ENCODE measurements at regions not wholly inside any gene's neighbourhood (a gene's known extent, or its start where the extent isn't known, plus 50 kb on each side); places are given as distances from the start of the nearest gene placed in this dataset.

DNA sequence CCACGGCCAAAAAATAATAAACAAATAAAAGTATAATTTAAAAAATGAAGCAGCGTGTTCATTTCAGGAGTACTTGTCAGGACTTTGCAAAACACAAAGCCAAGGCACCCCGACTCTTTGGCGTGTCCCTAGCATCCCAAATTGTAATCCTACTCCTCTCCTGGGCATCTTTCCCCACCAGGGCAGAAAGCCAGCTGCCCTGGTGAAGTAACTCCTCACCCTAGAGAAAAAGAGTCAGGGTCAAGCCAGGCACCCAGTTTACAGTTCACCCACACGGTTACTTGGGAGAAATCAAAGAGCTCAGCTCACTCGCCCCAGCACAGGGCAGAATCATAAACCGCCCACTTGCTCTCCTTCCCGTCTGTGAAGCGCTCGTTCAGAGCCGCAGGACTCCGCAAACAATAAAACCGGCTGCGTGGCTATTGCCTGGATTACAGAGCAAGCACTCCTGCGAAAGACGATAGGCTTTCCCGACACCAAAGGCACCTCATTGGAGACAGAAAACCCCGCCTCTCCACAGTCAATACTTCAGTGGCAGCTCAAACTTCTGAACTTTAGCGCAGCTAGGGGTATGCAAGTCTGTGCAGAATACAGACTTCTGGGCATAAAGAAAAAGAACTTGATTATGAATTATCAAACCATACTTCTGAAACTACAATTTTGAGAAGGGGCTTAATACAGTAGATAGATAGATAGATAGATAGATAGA, 73.0 kb upstream of the NHSL1 start (continued):
- TF ChIP-seq, protein P1, sequence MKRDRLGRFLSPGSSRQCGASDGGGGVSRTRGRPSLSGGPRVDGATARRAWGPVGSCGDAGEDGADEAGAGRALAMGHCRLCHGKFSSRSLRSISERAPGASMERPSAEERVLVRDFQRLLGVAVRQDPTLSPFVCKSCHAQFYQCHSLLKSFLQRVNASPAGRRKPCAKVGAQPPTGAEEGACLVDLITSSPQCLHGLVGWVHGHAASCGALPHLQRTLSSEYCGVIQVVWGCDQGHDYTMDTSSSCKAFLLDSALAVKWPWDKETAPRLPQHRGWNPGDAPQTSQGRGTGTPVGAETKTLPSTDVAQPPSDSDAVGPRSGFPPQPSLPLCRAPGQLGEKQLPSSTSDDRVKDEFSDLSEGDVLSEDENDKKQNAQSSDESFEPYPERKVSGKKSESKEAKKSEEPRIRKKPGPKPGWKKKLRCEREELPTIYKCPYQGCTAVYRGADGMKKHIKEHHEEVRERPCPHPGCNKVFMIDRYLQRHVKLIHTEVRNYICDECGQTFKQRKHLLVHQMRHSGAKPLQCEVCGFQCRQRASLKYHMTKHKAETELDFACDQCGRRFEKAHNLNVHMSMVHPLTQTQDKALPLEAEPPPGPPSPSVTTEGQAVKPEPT (CRISPR knock-in tag; IDR thresholded peaks at IDR 0.05; ENCODE audit: low read depth) = peak; percentile 37; the same call in 1 of the 2 replicates
- TF ChIP-seq NFIB (CRISPR knock-in tag; IDR thresholded peaks at IDR 0.05; ENCODE audit: borderline replicate concordance) (no peak), KLF12 (CRISPR knock-in tag; IDR thresholded peaks at IDR 0.05; ENCODE audit: borderline replicate concordance) (0 out of 2 replicates have a peak, but pooled peaks have one; percentile 60), SP140L (CRISPR knock-in tag; IDR thresholded peaks at IDR 0.05; ENCODE audit: borderline replicate concordance) (peak; percentile 44; the same call in 1 of the 2 replicates), HDAC6 (IDR thresholded peaks at IDR 0.05; ENCODE audit: low read depth, low read length) (no peak), TRIM24 (CRISPR knock-in tag; IDR thresholded peaks at IDR 0.05) (no peak), SP5 (CRISPR knock-in tag; IDR thresholded peaks at IDR 0.05; ENCODE audit: borderline replicate concordance, low read depth) (peak; percentile 68; the same call in 1 of the 2 replicates), ZNF20 (CRISPR knock-in tag; IDR thresholded peaks at IDR 0.05) (0 out of 2 replicates have a peak, but pooled peaks have one; percentile 73), ISL2 (CRISPR knock-in tag; IDR thresholded peaks at IDR 0.05) (peak; percentile 62; the same call in 1 of the 2 replicates), ZSCAN12 (CRISPR knock-in tag; IDR thresholded peaks at IDR 0.05) (peak; percentile 83; the same call in 1 of the 2 replicates), TCF7 (IDR thresholded peaks at IDR 0.05; ENCODE audit: low read depth) (0 out of 2 replicates have a peak, but pooled peaks have one; percentile 7), NFE2L2 (IDR thresholded peaks at IDR 0.05; ENCODE audit: low read length) (no peak), GLI4 (CRISPR knock-in tag; IDR thresholded peaks at IDR 0.05; ENCODE audit: borderline replicate concordance) (0 out of 2 replicates have a peak, but pooled peaks have one; percentile 28), MAF1 (CRISPR knock-in tag; IDR thresholded peaks at IDR 0.05; ENCODE audit: borderline replicate concordance) (no peak), AKAP8 (CRISPR knock-in tag; IDR thresholded peaks at IDR 0.05) (no peak), TAF15 (IDR thresholded peaks at IDR 0.05; ENCODE audit: low read depth, low read length, poor library complexity, severe bottlenecking) (no peak), ZNF460 (CRISPR knock-in tag; IDR thresholded peaks at IDR 0.05; ENCODE audit: borderline replicate concordance) (no peak), DNMT3B (CRISPR knock-in tag; conservative IDR thresholded peaks at IDR 0.05) (no peak), FOXC1 (CRISPR knock-in tag; IDR thresholded peaks at IDR 0.05; ENCODE audit: borderline replicate concordance) (no peak), MIER3 (CRISPR knock-in tag; IDR thresholded peaks at IDR 0.05; ENCODE audit: borderline replicate concordance) (peak; percentile 46; the same call in 1 of the 2 replicates)
- TF ChIP-seq, protein P2, sequence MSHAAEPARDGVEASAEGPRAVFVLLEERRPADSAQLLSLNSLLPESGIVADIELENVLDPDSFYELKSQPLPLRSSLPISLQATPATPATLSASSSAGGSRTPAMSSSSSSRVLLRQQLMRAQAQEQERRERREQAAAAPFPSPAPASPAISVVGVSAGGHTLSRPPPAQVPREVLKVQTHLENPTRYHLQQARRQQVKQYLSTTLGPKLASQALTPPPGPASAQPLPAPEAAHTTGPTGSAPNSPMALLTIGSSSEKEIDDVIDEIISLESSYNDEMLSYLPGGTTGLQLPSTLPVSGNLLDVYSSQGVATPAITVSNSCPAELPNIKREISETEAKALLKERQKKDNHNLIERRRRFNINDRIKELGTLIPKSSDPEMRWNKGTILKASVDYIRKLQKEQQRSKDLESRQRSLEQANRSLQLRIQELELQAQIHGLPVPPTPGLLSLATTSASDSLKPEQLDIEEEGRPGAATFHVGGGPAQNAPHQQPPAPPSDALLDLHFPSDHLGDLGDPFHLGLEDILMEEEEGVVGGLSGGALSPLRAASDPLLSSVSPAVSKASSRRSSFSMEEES (CRISPR knock-in tag; IDR thresholded peaks at IDR 0.05) = peak; percentile 71; the same call in 1 of the 2 replicates
- TF ChIP-seq, protein P3, sequence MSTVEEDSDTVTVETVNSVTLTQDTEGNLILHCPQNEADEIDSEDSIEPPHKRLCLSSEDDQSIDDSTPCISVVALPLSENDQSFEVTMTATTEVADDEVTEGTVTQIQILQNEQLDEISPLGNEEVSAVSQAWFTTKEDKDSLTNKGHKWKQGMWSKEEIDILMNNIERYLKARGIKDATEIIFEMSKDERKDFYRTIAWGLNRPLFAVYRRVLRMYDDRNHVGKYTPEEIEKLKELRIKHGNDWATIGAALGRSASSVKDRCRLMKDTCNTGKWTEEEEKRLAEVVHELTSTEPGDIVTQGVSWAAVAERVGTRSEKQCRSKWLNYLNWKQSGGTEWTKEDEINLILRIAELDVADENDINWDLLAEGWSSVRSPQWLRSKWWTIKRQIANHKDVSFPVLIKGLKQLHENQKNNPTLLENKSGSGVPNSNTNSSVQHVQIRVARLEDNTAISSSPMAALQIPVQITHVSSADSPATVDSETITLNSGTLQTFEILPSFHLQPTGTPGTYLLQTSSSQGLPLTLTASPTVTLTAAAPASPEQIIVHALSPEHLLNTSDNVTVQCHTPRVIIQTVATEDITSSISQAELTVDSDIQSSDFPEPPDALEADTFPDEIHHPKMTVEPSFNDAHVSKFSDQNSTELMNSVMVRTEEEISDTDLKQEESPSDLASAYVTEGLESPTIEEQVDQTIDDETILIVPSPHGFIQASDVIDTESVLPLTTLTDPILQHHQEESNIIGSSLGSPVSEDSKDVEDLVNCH (CRISPR knock-in tag; IDR thresholded peaks at IDR 0.05) = 0 out of 2 replicates have a peak, but pooled peaks have one; percentile 49
- TF ChIP-seq, protein P4, sequence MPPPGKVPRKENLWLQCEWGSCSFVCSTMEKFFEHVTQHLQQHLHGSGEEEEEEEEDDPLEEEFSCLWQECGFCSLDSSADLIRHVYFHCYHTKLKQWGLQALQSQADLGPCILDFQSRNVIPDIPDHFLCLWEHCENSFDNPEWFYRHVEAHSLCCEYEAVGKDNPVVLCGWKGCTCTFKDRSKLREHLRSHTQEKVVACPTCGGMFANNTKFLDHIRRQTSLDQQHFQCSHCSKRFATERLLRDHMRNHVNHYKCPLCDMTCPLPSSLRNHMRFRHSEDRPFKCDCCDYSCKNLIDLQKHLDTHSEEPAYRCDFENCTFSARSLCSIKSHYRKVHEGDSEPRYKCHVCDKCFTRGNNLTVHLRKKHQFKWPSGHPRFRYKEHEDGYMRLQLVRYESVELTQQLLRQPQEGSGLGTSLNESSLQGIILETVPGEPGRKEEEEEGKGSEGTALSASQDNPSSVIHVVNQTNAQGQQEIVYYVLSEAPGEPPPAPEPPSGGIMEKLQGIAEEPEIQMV (CRISPR knock-in tag; IDR thresholded peaks at IDR 0.05; ENCODE audit: low read depth) = 0 out of 2 replicates have a peak, but pooled peaks have one; percentile 23
